ENCODE measurements at regions not wholly inside any gene's neighbourhood (a gene's known extent, or its start where the extent isn't known, plus 50 kb on each side); places are given as distances from the start of the nearest gene placed in this dataset.

DNA sequence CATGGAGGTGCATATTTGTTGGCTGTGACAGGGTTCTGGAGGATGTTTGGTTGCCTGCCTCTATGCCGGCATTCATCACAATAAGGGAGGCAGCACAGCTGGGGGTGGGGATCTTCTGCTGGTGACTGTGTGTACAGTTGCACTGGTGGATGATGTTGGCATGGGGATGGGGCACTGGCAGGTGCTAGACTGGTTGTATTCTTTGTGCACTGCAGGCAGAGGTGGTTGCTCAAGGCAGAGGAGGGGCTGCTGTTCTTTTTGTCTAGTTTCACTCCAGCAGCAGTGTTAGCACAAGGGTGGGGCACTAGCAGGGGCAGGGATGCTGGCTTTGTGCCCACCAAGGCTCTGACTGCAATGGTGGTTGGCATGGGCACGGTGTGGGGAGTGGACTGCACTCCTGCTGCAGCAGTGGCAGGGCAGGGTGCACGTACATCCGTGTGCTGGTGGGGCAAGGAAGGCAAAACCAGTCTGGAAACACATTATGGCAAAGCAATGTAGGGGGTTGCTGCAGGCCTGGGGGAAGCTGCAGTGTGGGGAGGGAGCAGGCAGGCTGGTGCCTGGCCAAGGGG, 69.3 kb downstream of the ISOC1 start:
- no peak for DNase-seq (ENCODE audit: low read depth)
- TF ChIP-seq CTCF (IDR thresholded peaks at IDR 0.05; ENCODE audit: low read length, missing control alignments), result no peak
- no peak overlapping the region for H3K4me3 ChIP-seq (replicated peaks; ENCODE audit: low read depth, low read length)

DNA sequence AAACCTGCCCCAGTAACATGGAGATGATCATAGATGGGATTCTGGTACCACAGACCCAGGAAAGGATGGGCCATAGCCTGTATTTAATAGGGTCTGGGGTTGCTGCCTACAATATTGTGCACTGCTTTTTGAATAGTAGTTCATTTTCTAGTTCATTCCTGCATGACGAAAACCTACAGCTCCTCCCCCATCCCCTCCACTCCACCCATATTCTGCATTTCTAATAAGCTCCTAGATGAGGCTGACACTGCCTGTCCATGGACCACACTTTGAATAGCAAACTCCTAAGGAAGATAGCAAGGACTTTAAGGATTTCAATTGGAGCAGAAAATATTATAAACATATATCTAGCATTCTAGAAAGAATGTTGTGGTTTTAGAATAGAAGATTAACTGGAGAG, 75.5 kb downstream of the ISOC1 start:
- H3K4me3 ChIP-seq (replicated peaks; ENCODE audit: low read depth, low read length), result no peak overlapping the region
- no peak for TF ChIP-seq CTCF (IDR thresholded peaks at IDR 0.05; ENCODE audit: low read length, missing control alignments)
- no peak for DNase-seq (ENCODE audit: low read depth)

GRCh38 chr5:129171194-129171944, 76.8 kb downstream of the ISOC1 start:
- H3K4me3 ChIP-seq (replicated peaks; ENCODE audit: low read depth, low read length), result no peak overlapping the region
- DNase-seq (ENCODE audit: low read depth), result no peak
- TF ChIP-seq CTCF (IDR thresholded peaks at IDR 0.05; ENCODE audit: low read length, missing control alignments), result no peak

GRCh38 chr5:129172580-129172979, 78.0 kb downstream of the ISOC1 start:
- DNase-seq (ENCODE audit: low read depth), result peak; percentile 76
- H3K4me3 ChIP-seq (replicated peaks; ENCODE audit: low read depth, low read length), result no peak overlapping the region
- TF ChIP-seq CTCF (IDR thresholded peaks at IDR 0.05; ENCODE audit: low read length, missing control alignments), result peak; percentile 41

DNA sequence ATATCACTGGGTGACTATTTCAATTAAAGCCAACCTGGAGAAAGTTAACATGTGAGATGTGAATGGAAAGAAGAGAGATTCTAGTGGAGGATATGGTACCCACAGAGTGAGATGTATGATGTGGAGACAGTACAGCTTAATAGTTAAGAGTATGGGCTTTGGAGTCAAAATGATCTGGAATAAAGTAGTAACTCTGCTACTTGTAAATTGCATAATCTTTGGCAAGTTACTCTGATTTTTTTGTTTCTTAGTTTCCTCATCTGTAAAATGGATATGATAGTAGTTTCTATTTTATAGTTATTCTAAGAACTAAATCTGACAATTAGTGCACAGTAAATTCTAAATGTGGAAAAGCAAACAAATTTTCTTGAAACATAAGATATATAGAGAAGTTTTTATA, 79.2 kb downstream of the ISOC1 start:
- DNase-seq (ENCODE audit: low read depth), result no peak
- TF ChIP-seq CTCF (IDR thresholded peaks at IDR 0.05; ENCODE audit: low read length, missing control alignments), result no peak
- no peak overlapping the region for H3K4me3 ChIP-seq (replicated peaks; ENCODE audit: low read depth, low read length)

GRCh38 chr5:129174480-129174879, 79.9 kb downstream of the ISOC1 start:
- peak; percentile 17 for DNase-seq (ENCODE audit: low read depth)
- H3K4me3 ChIP-seq (replicated peaks; ENCODE audit: low read depth, low read length), result no peak overlapping the region
- no peak for TF ChIP-seq CTCF (IDR thresholded peaks at IDR 0.05; ENCODE audit: low read length, missing control alignments)

DNA sequence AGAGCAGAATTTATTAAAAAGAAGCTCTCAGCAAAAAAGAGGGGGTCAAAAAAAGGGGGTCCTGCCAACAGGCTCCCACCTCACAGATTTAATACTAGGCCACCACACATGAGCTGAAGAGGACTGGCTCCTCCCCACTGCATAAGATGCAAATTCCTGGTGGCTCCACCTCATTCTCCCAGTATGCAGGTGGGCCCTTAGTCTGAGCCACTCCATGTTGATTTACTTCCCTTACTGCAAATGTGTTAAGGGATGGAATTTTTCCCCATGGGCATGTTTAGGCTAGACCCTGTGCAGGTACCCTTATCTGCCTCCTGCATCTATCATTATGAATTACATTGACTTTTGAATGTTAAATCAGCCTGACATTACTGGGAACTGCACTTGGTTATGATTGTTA, 82.9 kb downstream of the ISOC1 start:
- DNase-seq (ENCODE audit: low read depth), result no peak
- no peak for TF ChIP-seq CTCF (IDR thresholded peaks at IDR 0.05; ENCODE audit: low read length, missing control alignments)
- no peak overlapping the region for H3K4me3 ChIP-seq (replicated peaks; ENCODE audit: low read depth, low read length)
